GM23338 (cell line): ENCODE measurements at regions not wholly inside any gene's neighbourhood (a gene's known extent, or its start where the extent isn't known, plus 50 kb on each side); places are given as distances from the start of the nearest gene placed in this dataset.

Experiments
- ATAC-seq: fragments of 200-7000 bp; cut with Tn5 transposase; 3 replicates; pipeline ENCODE4 v1.9.1; 2020
- DNase-seq: peaks from one replicate; pipeline ENCODE4 v3.0.0-alpha.2; 2015; ENCODE audit warnings: low spot score
- H2AFZ ChIP-seq: fragments of 200-600 bp; sonication (generic); 2 replicates; pipeline ENCODE4 v1.8.0; 2016; ENCODE audit warnings: antibody characterized with exemption, mild to moderate bottlenecking, moderate library complexity
- H3F3A ChIP-seq: fragments of 200-600 bp; sonication (generic); replicated peaks from 2 replicates; pipeline ENCODE4 v1.8.0; 2017; ENCODE audit warnings: antibody characterized with exemption, mixed run types, low read depth
- H3K27ac ChIP-seq: fragments of 200-600 bp; sonication (generic); 2 replicates; pipeline ENCODE4 v1.6.1; 2016; ENCODE audit warnings: low read depth
- H3K27me3 ChIP-seq: fragments of 200-600 bp; sonication (generic); 2 replicates; pipeline ENCODE4 v1.8.0; 2016; ENCODE audit warnings: mild to moderate bottlenecking, mixed run types, moderate library complexity; ENCODE audit not compliant: insufficient read depth
- H3K36me3 ChIP-seq: fragments of 200-600 bp; sonication (generic); 2 replicates; pipeline ENCODE4 v1.8.0; 2016; ENCODE audit warnings: mild to moderate bottlenecking; ENCODE audit not compliant: insufficient read depth
- H3K4me1 ChIP-seq: fragments of 200-600 bp; sonication (generic); 2 replicates; pipeline ENCODE4 v1.8.0; 2016; ENCODE audit warnings: mild to moderate bottlenecking, moderate library complexity; ENCODE audit not compliant: insufficient read depth
- H3K4me2 ChIP-seq: fragments of 200-600 bp; sonication (generic); 2 replicates; pipeline ENCODE4 v1.7.1; 2017; ENCODE audit warnings: mixed run types
- H3K4me3 ChIP-seq: fragments of 200-600 bp; sonication (generic); 2 replicates; pipeline ENCODE4 v1.6.1; 2016; ENCODE audit warnings: mixed run types
- H3K79me2 ChIP-seq: fragments of 200-600 bp; sonication (generic); replicated peaks from 2 replicates; pipeline ENCODE4 v1.8.0; 2017; ENCODE audit warnings: mild to moderate bottlenecking; ENCODE audit not compliant: insufficient read depth
- H3K9me2 ChIP-seq: fragments of 200-600 bp; sonication (generic); 2 replicates; pipeline ENCODE4 v1.8.0; 2017; ENCODE audit not compliant: insufficient read depth
- H4K20me1 ChIP-seq: fragments of 200-600 bp; sonication (generic); replicated peaks from 2 replicates; pipeline ENCODE4 v1.8.0; 2017; ENCODE audit warnings: mild to moderate bottlenecking; ENCODE audit not compliant: insufficient read depth
- H3K27ac Mint-ChIP-seq: 2 replicates; pipeline ENCODE4 v1.8.0; 2020; ENCODE audit warnings: inconsistent platforms, mild to moderate bottlenecking, moderate library complexity, mixed read lengths
- H3K27me3 Mint-ChIP-seq: 3 replicates; pipeline ENCODE4 v1.8.0; 2022; ENCODE audit warnings: low read depth, mild to moderate bottlenecking, moderate library complexity, mixed read lengths, inconsistent platforms; ENCODE audit not compliant: insufficient read depth, poor library complexity
- H3K36me3 Mint-ChIP-seq: 3 replicates; pipeline ENCODE4 v1.8.0; 2021; ENCODE audit warnings: low read depth, mild to moderate bottlenecking, inconsistent platforms, moderate library complexity, mixed read lengths
- H3K4me1 Mint-ChIP-seq: 3 replicates; pipeline ENCODE4 v1.8.0; 2020; ENCODE audit warnings: mild to moderate bottlenecking, inconsistent platforms, mixed read lengths
- H3K4me3 Mint-ChIP-seq: 3 replicates; pipeline ENCODE4 v1.8.0; 2021; ENCODE audit warnings: moderate library complexity, mild to moderate bottlenecking, inconsistent platforms, mixed read lengths
- H3K9me3 Mint-ChIP-seq: 3 replicates; pipeline ENCODE4 v1.8.0; 2020; ENCODE audit warnings: moderate library complexity, mild to moderate bottlenecking, inconsistent platforms, mixed read lengths
- JUNB ChIP-seq: IDR thresholded peaks from one replicate; pipeline ENCODE4 v1.6.1; 2016; ENCODE audit warnings: antibody characterized with exemption; ENCODE audit not compliant: unreplicated experiment
- TF ChIP-seq, protein P1 (sequence below): fragments of 250-450 bp; sonication (Bioruptor Pico); IDR thresholded peaks from 2 replicates; pipeline ENCODE4 v1.5.0; 2020; ENCODE audit warnings: mild to moderate bottlenecking, moderate library complexity
- TF ChIP-seq, protein P2 (sequence below), 2 experiments: fragments of 200-600 bp in 1 of 2; sonication (generic) in 1 of 2; conservative IDR thresholded peaks; 2 replicates each; pipeline versions ENCODE4 v1.5.1 to v1.6.1; 2016 to 2017; ENCODE audit warnings: antibody characterized with exemption in 2 of 2, low read depth in 2 of 2, mild to moderate bottlenecking in 2 of 2, moderate library complexity in 1 of 2

DNA sequence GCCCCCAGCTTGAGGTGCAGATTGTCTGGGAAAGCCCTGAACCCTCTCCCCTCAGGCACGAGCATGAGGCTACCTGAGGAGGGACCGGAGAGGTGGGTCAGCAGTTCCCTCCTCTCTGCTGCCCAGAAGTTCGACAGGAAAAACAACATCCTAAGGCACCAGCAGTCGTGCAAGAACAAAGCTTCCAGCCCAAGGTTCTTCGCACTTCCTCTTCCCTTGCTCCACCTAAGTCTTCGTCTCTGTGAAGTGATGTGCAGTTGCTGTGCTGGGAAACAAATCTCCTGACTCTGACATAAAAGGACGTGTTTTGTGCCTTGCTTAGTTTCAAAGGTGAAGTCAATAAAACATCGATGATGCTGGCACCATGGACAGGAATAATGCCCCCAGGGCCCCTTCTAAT is 173.3 kb downstream of the USP12 start (continued):
- TF ChIP-seq, protein P1, sequence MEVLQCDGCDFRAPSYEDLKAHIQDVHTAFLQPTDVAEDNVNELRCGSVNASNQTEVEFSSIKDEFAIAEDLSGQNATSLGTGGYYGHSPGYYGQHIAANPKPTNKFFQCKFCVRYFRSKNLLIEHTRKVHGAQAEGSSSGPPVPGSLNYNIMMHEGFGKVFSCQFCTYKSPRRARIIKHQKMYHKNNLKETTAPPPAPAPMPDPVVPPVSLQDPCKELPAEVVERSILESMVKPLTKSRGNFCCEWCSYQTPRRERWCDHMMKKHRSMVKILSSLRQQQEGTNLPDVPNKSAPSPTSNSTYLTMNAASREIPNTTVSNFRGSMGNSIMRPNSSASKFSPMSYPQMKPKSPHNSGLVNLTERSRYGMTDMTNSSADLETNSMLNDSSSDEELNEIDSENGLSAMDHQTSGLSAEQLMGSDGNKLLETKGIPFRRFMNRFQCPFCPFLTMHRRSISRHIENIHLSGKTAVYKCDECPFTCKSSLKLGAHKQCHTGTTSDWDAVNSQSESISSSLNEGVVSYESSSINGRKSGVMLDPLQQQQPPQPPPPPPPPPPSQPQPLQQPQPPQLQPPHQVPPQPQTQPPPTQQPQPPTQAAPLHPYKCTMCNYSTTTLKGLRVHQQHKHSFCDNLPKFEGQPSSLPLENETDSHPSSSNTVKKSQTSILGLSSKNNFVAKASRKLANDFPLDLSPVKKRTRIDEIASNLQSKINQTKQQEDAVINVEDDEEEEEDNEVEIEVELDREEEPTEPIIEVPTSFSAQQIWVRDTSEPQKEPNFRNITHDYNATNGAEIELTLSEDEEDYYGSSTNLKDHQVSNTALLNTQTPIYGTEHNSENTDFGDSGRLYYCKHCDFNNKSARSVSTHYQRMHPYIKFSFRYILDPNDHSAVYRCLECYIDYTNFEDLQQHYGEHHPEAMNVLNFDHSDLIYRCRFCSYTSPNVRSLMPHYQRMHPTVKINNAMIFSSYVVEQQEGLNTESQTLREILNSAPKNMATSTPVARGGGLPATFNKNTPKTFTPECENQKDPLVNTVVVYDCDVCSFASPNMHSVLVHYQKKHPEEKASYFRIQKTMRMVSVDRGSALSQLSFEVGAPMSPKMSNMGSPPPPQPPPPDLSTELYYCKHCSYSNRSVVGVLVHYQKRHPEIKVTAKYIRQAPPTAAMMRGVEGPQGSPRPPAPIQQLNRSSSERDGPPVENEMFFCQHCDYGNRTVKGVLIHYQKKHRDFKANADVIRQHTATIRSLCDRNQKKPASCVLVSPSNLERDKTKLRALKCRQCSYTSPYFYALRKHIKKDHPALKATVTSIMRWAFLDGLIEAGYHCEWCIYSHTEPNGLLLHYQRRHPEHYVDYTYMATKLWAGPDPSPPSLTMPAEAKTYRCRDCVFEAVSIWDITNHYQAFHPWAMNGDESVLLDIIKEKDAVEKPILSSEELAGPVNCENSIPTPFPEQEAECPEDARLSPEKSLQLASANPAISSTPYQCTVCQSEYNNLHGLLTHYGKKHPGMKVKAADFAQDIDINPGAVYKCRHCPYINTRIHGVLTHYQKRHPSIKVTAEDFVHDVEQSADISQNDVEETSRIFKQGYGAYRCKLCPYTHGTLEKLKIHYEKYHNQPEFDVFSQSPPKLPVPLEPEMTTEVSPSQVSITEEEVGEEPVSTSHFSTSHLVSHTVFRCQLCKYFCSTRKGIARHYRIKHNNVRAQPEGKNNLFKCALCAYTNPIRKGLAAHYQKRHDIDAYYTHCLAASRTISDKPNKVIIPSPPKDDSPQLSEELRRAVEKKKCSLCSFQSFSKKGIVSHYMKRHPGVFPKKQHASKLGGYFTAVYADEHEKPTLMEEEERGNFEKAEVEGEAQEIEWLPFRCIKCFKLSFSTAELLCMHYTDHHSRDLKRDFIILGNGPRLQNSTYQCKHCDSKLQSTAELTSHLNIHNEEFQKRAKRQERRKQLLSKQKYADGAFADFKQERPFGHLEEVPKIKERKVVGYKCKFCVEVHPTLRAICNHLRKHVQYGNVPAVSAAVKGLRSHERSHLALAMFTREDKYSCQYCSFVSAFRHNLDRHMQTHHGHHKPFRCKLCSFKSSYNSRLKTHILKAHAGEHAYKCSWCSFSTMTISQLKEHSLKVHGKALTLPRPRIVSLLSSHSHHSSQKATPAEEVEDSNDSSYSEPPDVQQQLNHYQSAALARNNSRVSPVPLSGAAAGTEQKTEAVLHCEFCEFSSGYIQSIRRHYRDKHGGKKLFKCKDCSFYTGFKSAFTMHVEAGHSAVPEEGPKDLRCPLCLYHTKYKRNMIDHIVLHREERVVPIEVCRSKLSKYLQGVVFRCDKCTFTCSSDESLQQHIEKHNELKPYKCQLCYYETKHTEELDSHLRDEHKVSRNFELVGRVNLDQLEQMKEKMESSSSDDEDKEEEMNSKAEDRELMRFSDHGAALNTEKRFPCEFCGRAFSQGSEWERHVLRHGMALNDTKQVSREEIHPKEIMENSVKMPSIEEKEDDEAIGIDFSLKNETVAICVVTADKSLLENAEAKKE (CRISPR knock-in tag), result no peak

DNA sequence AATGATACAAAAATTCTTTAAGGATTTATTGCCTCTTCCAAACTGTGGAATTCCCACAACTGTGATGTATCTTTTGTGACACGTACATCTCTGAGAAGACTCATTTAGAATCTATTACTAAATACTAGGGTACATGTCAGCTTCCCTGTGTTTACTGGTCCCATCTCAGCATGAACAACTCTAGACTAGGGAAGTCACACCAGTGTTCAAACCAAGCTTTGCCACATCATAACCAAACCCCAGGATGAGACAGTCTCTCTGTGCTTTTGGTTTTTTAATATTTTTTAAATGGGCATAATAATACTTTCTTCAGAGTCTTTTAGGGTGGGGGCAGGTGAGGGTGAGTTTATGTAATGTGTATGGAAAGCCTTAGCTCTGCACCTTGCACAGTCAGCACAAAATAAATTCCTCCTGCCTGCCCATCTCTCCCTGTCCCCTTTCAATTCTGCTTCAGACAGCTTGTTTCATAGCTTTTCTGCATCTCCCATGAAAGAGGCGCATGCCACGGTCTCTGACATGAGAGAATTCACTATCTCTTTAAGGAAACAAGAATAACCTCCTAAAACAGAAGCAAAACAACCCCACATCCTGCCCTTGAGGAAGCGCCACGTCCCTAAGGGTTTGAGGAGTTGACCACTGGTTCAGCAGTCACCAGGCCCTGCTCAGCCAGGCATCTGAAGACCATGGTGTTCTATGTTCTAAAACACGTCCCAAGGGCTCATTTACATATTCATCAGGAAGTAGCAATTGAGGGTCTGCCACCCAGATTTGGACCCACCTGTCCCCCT is 174.5 kb downstream of the USP12 start:
- H3K9me2 ChIP-seq, result no peaks in the 10 kb centered on the region; the same call in none of the 2 replicates
- no peak overlapping the region for H3K4me2 ChIP-seq
- no peaks in the 10 kb centered on the region for H3K79me2 ChIP-seq
- Mint-ChIP-seq H3K9me3 (no peaks in the 10 kb centered on the region), H3K36me3 (no peaks in the 10 kb centered on the region), H3K27me3 (no peaks in the 10 kb centered on the region), H3K27ac (no peak overlapping the region), H3K4me3 (no peak overlapping the region), H3K4me1 (no peaks in the 10 kb centered on the region)
- peak overlapping the region; percentile 47; the same call in 1 of the 2 replicates for H2AFZ ChIP-seq
- H3K4me1 ChIP-seq, result no peaks in the 10 kb centered on the region
- H3K27me3 ChIP-seq, result no peaks in the 10 kb centered on the region
- no peak overlapping the region for H3K27ac ChIP-seq
- no peak overlapping the region for H3K4me3 ChIP-seq
- ATAC-seq (no peak), DNase-seq (no peak)
- H4K20me1 ChIP-seq, result no peaks in the 10 kb centered on the region
- no peaks in the 10 kb centered on the region for H3K36me3 ChIP-seq
- H3F3A ChIP-seq, result no peaks in the 10 kb centered on the region
- TF ChIP-seq, protein P1 (CRISPR knock-in tag), result no peak
- TF ChIP-seq JUNB, result no peak
- TF ChIP-seq, protein P2, sequence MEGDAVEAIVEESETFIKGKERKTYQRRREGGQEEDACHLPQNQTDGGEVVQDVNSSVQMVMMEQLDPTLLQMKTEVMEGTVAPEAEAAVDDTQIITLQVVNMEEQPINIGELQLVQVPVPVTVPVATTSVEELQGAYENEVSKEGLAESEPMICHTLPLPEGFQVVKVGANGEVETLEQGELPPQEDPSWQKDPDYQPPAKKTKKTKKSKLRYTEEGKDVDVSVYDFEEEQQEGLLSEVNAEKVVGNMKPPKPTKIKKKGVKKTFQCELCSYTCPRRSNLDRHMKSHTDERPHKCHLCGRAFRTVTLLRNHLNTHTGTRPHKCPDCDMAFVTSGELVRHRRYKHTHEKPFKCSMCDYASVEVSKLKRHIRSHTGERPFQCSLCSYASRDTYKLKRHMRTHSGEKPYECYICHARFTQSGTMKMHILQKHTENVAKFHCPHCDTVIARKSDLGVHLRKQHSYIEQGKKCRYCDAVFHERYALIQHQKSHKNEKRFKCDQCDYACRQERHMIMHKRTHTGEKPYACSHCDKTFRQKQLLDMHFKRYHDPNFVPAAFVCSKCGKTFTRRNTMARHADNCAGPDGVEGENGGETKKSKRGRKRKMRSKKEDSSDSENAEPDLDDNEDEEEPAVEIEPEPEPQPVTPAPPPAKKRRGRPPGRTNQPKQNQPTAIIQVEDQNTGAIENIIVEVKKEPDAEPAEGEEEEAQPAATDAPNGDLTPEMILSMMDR (conservative IDR thresholded peaks at IDR 0.05; ENCODE audit: low read depth in 2 of 2), result no peak
